B cell (primary cell): ENCODE measurements at regions not wholly inside any gene's neighbourhood (a gene's known extent, or its start where the extent isn't known, plus 50 kb on each side); places are given as distances from the start of the nearest gene placed in this dataset.

Experiments
- ATAC-seq: fragments of 200-7000 bp; cut with Tn5 transposase; one replicate; pipeline ENCODE4 v1.10.0; 2021; ENCODE audit warnings: low read depth, mild to moderate bottlenecking, moderate number of reproducible peaks, moderate library complexity
- CTCF ChIA-PET: fragments of 350-600 bp; sonication (Branson Sonifier 250); formaldehyde crosslinking; loops from one replicate; lab custom pipeline; 2021; ENCODE audit warnings: antibody characterized with exemption, inconsistent platforms; lab: Charles Lee
- POLR2A ChIA-PET: fragments of 350-600 bp; sonication (Branson Sonifier 250); formaldehyde crosslinking; loops from one replicate; lab custom pipeline; 2021; ENCODE audit warnings: antibody characterized with exemption; lab: Charles Lee
- DNase-seq: peaks from one replicate; pipeline ENCODE4 v3.0.0; 2013
- H2AFZ ChIP-seq: 2 replicates; pipeline ENCODE4 v1.6.1; 2012; ENCODE audit warnings: mild to moderate bottlenecking, low read depth, low read length; ENCODE audit not compliant: insufficient read depth, poor library complexity, severe bottlenecking
- H3K27ac ChIP-seq, 2 donors: 1 replicate in 1 of 2; 2 replicates in 1 of 2; pipeline ENCODE4 v1.5.1; 2012 to 2013; ENCODE audit warnings: low read length in 2 of 2, mild to moderate bottlenecking in 2 of 2, moderate library complexity in 1 of 2
- H3K27me3 ChIP-seq, 4 experiments: fragments of 200-600 bp in 1 of 4; sonication (generic) in 1 of 4; replicated peaks in 1 of 4; 1 replicate in 2 of 4; 2 replicates in 2 of 4; pipeline versions ENCODE4 v1.6.1 to v1.7.0; 2013 to 2016; ENCODE audit warnings: low read length in 3 of 4, mild to moderate bottlenecking in 2 of 4, mixed read lengths in 1 of 4, moderate library complexity in 1 of 4; ENCODE audit not compliant: insufficient read depth in 4 of 4, control insufficient read depth in 3 of 4; ENCODE audit errors: control extremely low read depth in 1 of 4
- H3K36me3 ChIP-seq, 2 experiments: replicated peaks in 1 of 2; 1 replicate in 1 of 2; 2 replicates in 1 of 2; pipeline versions ENCODE4 v1.6.1 to v1.7.1; 2013; ENCODE audit warnings: low read length in 1 of 2; ENCODE audit not compliant: insufficient read depth in 2 of 2, control insufficient read depth in 1 of 2; ENCODE audit errors: control extremely low read depth in 1 of 2, extremely low read depth in 1 of 2
- H3K4me1 ChIP-seq, 2 donors: fragments of 200-600 bp in 1 of 2; sonication (generic) in 1 of 2; 1 replicate in 1 of 2; 2 replicates in 1 of 2; pipeline versions ENCODE4 v1.5.1 to v1.6.1; 2013 to 2017; ENCODE audit warnings: low read length in 2 of 2; ENCODE audit not compliant: control insufficient read depth in 2 of 2, insufficient read depth in 2 of 2
- H3K4me2 ChIP-seq: replicated peaks from 2 replicates; pipeline ENCODE3; 2012; ENCODE audit warnings: mild to moderate bottlenecking, low read depth, low read length; ENCODE audit not compliant: poor library complexity, severe bottlenecking
- H3K4me3 ChIP-seq, 5 experiments: fragments of 200-600 bp in 1 of 5; sonication (generic) in 1 of 5; 1 replicate in 3 of 5; 2 replicates in 2 of 5; pipeline versions ENCODE4 v1.5.1 to v1.7.0; 2011 to 2016; ENCODE audit warnings: low read length in 4 of 5, mild to moderate bottlenecking in 4 of 5, low read depth in 2 of 5, control low read depth in 1 of 5, moderate library complexity in 1 of 5; ENCODE audit not compliant: insufficient read depth in 1 of 5; ENCODE audit errors: control extremely low read depth in 1 of 5, extremely low read depth in 1 of 5
- H3K79me2 ChIP-seq: fragments of 200-600 bp; sonication (generic); one replicate; pipeline ENCODE4 v1.6.0; 2016; ENCODE audit warnings: low read length; ENCODE audit not compliant: control insufficient read depth, insufficient read depth
- H3K9ac ChIP-seq: fragments of 200-600 bp; sonication (generic); 2 replicates; pipeline ENCODE4 v1.6.1; 2017; ENCODE audit warnings: mild to moderate bottlenecking, low read length, moderate library complexity
- H3K9me3 ChIP-seq, 3 donors: one replicate each; pipeline versions ENCODE4 v1.6.1 to v1.7.1; 2013; ENCODE audit warnings: low read length in 2 of 3; ENCODE audit not compliant: control insufficient read depth in 2 of 3, insufficient read depth in 1 of 3; ENCODE audit errors: control extremely low read depth in 1 of 3
- H4K20me1 ChIP-seq: 2 replicates; pipeline ENCODE4 v1.6.0; 2012; ENCODE audit warnings: mild to moderate bottlenecking, low read length; ENCODE audit not compliant: insufficient read depth, control insufficient read depth, poor library complexity, severe bottlenecking
- H3K27ac Mint-ChIP-seq: one replicate; pipeline ENCODE4 v1.8.0; 2021; ENCODE audit warnings: mixed read lengths
- H3K27me3 Mint-ChIP-seq: one replicate; pipeline ENCODE4 v1.8.0; 2021; ENCODE audit warnings: mixed read lengths
- H3K4me1 Mint-ChIP-seq: one replicate; pipeline ENCODE4 v1.8.0; 2021; ENCODE audit warnings: mixed read lengths
- H3K4me3 Mint-ChIP-seq: one replicate; pipeline ENCODE4 v1.8.0; 2021; ENCODE audit warnings: mixed read lengths
- H3K9me3 Mint-ChIP-seq: one replicate; pipeline ENCODE4 v1.8.0; 2022; ENCODE audit warnings: mixed read lengths; ENCODE audit not compliant: insufficient read depth
- EZH2 ChIP-seq: IDR thresholded peaks from 2 replicates; pipeline ENCODE4 v1.6.1; 2012; ENCODE audit warnings: borderline replicate concordance, low read depth, mild to moderate bottlenecking, moderate library complexity, low read length; ENCODE audit not compliant: insufficient read depth, poor library complexity, severe bottlenecking
- WGBS: methylation state at CpG from one replicate; pipeline ENCODE4 v1.1.5; 2013; ENCODE audit warnings: missing lambda C conversion rate; ENCODE audit not compliant: insufficient coverage; 5-methylcytosine and 5-hydroxymethylcytosine counted together
- intact Hi-C: fragments of 100-400 bp; cut with micrococcal nuclease; formaldehyde crosslinking; loops from one replicate; pipeline ENCODE4 v1.10.0; 2022
- TF ChIP-seq, protein P1 (sequence below): fragments of 200-600 bp; IDR thresholded peaks from one replicate; pipeline ENCODE4 v1.8.0; 2022; ENCODE audit warnings: antibody characterized with exemption, mild to moderate bottlenecking

DNA sequence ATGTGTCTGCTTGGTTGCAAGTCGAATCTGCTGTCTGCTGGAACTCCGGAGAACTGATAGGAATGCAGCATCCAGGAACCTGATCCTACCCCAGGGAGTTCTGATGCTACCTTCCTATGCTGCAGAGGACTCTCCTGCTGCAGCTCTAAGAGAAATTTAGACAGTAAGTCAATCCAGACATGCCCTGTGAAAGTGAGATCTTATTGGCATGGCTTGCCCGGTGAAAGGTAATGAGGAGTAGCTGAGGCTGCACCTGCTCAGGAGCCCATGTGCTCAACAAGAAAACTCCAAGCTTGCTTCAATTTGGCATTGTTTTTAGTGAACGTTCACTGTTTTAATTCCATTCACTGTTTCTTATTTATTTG lies 217.3 kb upstream of the SERP2 start:
- ATAC-seq (no peak), DNase-seq (no peak)
- Histone ChIP-seq H3K4me3 (no peak overlapping the region), H3K27ac (no peak overlapping the region), H3K4me1 (no peaks in the 10 kb centered on the region), H4K20me1 (no peaks in the 10 kb centered on the region), H3K4me2 (no peak overlapping the region), H2AFZ (no peak overlapping the region), H3K36me3 (no peaks in the 10 kb centered on the region), H3K9me3 (no peaks in the 10 kb centered on the region), H3K27me3 (no peaks in the 10 kb centered on the region), H3K79me2 (no peaks in the 10 kb centered on the region), H3K9ac (no peak overlapping the region)
- TF ChIP-seq, protein P1, sequence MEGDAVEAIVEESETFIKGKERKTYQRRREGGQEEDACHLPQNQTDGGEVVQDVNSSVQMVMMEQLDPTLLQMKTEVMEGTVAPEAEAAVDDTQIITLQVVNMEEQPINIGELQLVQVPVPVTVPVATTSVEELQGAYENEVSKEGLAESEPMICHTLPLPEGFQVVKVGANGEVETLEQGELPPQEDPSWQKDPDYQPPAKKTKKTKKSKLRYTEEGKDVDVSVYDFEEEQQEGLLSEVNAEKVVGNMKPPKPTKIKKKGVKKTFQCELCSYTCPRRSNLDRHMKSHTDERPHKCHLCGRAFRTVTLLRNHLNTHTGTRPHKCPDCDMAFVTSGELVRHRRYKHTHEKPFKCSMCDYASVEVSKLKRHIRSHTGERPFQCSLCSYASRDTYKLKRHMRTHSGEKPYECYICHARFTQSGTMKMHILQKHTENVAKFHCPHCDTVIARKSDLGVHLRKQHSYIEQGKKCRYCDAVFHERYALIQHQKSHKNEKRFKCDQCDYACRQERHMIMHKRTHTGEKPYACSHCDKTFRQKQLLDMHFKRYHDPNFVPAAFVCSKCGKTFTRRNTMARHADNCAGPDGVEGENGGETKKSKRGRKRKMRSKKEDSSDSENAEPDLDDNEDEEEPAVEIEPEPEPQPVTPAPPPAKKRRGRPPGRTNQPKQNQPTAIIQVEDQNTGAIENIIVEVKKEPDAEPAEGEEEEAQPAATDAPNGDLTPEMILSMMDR = no peak
- TF ChIP-seq EZH2 = no peak
- H3K9me3 Mint-ChIP-seq = no peaks in the 10 kb centered on the region
- no peak overlapping the region for H3K27ac Mint-ChIP-seq
- WGBS = 93% methylated on average over 3 of the region's 4 CpGs
- intact Hi-C loops = no loop called here
- POLR2A ChIA-PET = no interaction called here
- H3K4me3 Mint-ChIP-seq = no peak overlapping the region
- CTCF ChIA-PET = no interaction called here
- no peaks in the 10 kb centered on the region for H3K4me1 Mint-ChIP-seq
- H3K27me3 Mint-ChIP-seq = peaks cover 24% of the 10 kb centered on the region

- DNase-seq (no peak), ATAC-seq (no peak)
- no peaks in the 10 kb centered on the region for H3K79me2 ChIP-seq
- intact Hi-C loops = no loop called here
- H3K27me3 ChIP-seq = no peaks in the 10 kb centered on the region
- Mint-ChIP-seq H3K27ac (no peak overlapping the region), H3K9me3 (no peaks in the 10 kb centered on the region), H3K27me3 (peaks cover 24% of the 10 kb centered on the region), H3K4me3 (no peak overlapping the region), H3K4me1 (no peaks in the 10 kb centered on the region)
- WGBS = 93% methylated on average over 4 of the region's 5 CpGs
- H2AFZ ChIP-seq = no peak overlapping the region
- TF ChIP-seq, protein P1 = no peak
- no peak for TF ChIP-seq EZH2
- no peaks in the 10 kb centered on the region for H3K36me3 ChIP-seq
- H3K4me1 ChIP-seq = no peaks in the 10 kb centered on the region
- H3K4me2 ChIP-seq = no peak overlapping the region
- ChIA-PET POLR2A (no interaction called here), CTCF (no interaction called here)
- H3K9ac ChIP-seq = no peak overlapping the region
- no peaks in the 10 kb centered on the region for H4K20me1 ChIP-seq
- H3K4me3 ChIP-seq = no peak overlapping the region
- no peaks in the 10 kb centered on the region for H3K9me3 ChIP-seq
- no peak overlapping the region for H3K27ac ChIP-seq
Measured at GRCh38 chr13:44157606-44158005, 216.0 kb upstream of the SERP2 start.
